Glomerular endothelial cell (primary cell): ENCODE measurements at regions not wholly inside any gene's neighbourhood (a gene's known extent, or its start where the extent isn't known, plus 50 kb on each side); places are given as distances from the start of the nearest gene placed in this dataset.

Experiments used
- DNase-seq: peaks from one replicate; pipeline ENCODE4 v3.0.0-alpha.2; 2011; ENCODE audit warnings: low read depth, low spot score; ENCODE audit errors: extremely low read depth

DNA sequence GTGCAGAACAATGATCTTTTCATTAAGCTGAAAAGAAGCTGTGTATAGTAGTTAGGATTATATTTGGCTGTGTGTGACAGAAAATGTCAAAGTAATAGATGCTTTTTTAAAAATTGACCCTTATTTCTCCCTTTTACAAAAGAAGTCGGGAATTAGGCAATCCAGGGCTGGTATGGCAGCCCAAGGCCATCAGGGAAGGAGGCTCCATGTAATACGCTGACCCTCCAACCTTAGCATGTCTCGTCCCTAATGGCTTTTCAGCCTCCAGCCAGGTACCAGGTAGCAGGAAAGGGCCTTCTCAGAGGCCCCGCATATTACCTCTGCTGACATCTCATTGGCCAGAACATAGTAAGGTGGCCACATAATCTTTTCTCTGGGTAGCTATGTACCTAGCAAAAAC is 79.7 kb downstream of the VCPKMT start:
- DNase-seq: no peak

GRCh38 chr14:50037240-50037639 is 79.1 kb downstream of the VCPKMT start:
- no peak for DNase-seq

- no peak for DNase-seq
Observed at GRCh38 chr14:50037852-50038251, 78.5 kb downstream of the VCPKMT start.

DNA sequence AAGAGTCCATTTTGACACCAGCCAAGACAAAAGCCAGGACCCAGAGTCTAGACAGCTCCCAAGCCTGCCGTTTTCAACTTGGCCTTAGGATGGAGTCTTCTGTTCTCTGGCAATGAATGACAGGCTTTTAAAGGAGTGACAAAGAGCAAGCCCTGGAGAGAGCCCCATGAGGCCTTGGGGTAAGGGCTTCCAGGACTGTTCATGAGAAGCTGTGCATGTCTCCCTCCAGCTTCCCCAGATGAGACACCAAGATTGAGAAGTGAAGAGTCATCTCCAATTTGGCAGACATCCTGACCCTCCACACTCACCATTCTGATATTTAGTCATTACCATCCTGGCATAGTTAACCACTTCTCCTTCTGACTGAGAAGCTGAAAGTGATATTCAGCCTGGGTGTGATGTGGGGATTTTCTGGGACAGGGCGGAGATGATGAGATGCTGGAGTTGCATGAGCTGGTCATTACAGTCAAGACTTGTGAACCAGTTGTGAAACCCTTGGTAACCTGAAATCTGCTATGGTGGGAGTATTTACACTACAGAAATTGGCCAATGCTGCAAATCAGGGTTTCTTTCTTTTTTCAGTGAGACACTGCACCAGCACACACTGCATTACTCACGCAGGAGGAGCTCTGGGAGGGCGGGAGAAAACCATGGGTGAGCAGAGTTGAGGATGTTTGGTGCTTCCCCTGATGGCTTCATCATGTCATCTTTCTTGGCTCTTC is 77.8 kb downstream of the VCPKMT start:
- DNase-seq: no peak

DNA sequence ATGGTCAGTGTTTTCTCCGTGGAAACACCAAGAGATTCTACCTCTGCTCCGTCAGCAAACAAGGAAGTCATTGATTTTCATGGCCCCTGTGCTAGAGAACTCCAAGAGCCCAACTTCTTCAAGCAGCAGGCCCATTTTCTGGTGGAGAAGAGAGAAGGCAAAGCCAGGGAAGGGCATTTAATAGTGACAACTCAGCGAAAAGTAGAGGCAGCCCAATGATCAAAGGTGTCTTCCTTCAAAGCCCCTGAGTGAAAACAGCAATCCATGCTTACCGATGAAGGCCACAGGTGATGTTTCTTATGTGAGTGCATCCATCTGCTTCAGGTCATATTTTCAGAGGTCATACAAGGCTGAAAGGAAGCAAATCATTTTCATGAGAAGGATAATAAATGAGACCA is 77.3 kb downstream of the VCPKMT start:
- DNase-seq: no peak

- no peak for DNase-seq
Observed at GRCh38 chr14:50039734-50040400, 76.5 kb downstream of the VCPKMT start.

DNA sequence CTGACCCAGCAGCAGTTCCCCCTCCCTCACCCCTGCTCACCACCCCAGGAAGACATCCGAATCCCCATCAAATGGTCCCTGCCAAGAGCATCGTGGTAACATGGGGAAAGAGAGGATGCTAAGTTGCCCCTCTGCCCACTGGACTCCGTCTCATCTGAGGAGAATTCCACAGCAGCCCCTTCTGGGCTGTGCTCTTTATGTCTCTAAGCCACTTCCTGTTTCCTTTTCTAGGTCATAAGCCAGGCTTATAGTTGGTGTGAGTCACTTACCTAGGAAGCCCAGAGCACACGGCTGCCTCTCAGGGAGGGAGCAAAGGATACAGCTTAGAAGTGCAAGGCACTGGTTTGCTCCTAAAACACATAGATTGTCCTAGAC is 76.0 kb downstream of the VCPKMT start:
- no peak for DNase-seq

GRCh38 chr14:50040895-50041465 is 75.4 kb downstream of the VCPKMT start:
- DNase-seq: no peak

GRCh38 chr14:50041980-50042379 is 74.4 kb downstream of the VCPKMT start:
- no peak for DNase-seq

DNA sequence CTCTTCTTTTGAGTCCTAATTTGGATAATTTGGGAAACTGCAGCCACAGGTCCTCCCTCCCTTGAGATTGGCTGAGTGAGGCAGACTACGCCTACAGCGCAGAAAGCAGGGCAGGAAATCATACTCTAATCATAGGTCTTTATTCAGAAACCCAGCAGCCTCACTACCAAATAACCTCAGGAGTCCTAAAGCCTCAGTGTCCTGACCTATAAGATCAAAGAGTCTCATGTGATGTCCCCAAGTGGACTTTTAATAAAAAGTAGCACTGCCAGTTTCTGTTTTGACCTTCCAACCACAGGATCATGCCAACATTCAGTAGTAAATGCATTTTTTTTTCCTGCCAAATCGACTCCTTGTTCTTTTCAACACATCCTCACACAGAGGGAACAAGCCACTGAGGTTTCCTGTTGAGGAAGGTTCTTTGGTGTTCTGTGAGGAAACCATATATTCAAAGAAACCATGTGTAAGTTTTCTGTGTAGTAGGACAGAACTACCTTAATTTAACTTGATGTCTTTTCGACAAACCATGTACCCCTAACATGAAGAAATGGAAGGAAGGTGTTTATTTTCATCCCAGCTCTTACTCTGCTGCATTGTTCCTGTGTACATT is 72.2 kb downstream of the VCPKMT start:
- no peak for DNase-seq

DNA sequence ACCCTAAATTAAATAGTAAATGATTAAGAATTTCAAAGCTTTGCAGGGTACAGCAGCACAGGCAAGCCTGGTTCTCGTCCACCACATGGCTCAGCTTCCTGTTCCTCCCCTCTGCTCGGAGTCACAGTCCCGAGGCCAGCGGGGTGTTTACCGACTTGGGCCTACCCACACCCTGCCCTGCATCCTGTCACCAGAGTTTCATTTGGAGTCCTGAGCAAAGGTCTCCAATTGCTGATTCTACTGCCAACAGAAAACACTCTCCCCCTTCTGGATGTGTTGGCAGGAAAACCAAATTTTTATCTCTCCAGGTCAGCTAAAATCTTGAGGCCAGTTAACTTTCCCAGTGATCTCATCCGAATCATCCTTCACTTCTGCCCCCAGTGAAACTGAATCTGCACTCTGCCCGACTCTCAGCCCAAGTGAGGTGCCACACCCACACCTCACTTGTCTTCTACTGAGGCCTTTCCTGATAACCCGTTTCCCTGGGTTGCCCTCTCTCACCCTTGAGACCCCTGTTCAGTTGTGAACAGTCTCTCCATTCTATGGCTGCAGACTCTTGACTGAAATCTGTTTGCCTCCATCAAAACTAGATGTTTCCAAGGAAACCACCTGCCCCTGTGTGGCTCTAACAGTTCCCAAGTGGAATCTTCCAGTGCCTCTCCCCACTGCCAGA is 71.2 kb downstream of the VCPKMT start:
- DNase-seq: no peak

GRCh38 chr14:50045837-50046236 is 70.5 kb downstream of the VCPKMT start:
- DNase-seq: no peak

DNA sequence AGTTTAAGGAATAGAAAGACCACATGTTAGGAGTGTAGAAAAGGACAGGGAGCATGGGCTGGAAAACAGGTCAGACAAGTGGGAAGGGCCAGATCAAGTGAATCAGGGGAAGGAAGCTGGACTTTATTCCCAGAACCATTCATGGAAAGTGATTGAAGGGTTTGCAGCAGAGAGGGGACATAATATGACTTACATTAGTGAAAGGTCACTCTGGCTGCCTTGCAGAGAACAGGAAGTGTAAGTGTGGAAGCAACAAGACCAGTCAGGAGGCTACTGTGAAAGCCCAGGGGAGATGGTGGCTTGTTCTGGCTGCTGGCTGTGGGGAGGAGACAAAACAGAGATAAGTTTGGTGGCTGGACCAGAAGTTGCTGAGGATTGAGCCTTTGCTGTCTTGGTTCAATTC is 69.1 kb downstream of the VCPKMT start:
- DNase-seq: no peak

DNA sequence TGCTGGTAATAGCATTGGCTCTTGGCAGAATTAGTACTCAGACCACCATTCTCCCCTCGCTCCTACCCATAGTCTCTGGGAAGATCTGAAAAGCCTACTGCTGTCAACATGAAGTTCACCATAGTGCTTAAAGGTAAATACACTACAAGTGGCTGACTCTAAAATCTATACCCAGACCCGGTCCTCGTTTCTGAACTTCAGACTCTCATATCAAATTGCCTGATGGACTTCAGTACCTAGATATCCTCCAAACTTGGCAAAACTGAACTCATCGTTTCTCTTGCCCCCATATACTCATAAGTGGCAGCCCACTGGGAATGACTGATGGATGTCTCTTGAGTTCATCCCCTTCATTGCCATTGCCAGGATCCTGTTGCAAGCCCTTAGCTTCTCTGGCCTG is 67.3 kb downstream of the VCPKMT start:
- no peak for DNase-seq

- no peak for DNase-seq
Observed at GRCh38 chr14:50049703-50050570, 66.4 kb downstream of the VCPKMT start.

GRCh38 chr14:50051106-50051505 is 65.3 kb downstream of the VCPKMT start:
- DNase-seq: no peak

DNA sequence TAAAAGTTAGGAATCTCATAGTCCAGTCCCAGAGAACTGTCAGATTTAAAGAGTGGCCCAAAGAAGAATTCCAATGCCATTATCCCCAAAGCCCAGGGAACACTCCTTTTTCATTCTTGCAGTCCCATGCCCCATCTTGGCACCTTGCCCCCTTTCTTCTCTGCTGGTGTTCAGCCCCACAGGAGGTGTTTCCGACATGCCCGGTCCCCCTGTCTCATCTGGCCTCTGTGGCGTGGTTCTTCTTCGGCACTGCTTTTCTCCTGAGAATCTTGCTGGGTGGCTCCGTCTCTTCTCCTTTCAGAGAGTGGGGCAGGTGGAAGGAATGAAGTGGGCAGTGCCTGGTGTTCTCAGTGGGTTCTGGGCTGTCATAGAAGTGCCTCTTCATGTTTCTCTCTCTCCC is 64.7 kb downstream of the VCPKMT start:
- no peak for DNase-seq

DNA sequence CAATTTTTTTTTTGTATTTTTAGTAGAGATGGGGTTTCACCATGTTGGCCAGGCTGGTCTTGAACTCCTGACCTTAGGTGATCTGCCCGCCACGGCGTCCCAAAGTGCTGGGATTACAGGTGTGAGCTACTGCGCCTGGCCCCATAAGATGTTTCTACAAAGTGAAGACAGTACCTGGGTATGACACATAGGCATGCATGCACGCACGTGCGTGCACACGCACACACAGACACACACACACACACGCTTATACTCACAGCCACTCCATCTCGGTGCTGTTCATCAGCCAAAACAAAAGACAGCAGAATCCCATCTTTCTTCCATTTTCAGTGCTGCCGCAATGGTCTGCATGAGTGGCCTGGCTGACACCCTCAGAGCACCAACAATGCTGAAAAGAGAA is 63.9 kb downstream of the VCPKMT start:
- no peak for DNase-seq

GRCh38 chr14:50053935-50054334 is 62.4 kb downstream of the VCPKMT start:
- no peak for DNase-seq

- no peak for DNase-seq
Observed at GRCh38 chr14:50055461-50056228, 60.7 kb downstream of the VCPKMT start.
